HG02970 (cell line): ENCODE measurements at regions not wholly inside any gene's neighbourhood (a gene's known extent, or its start where the extent isn't known, plus 50 kb on each side); places are given as distances from the start of the nearest gene placed in this dataset.

Experiments
- ATAC-seq: cut with Tn5 transposase; IDR thresholded peaks from one replicate; pipeline ENCODE4 v1.9.1; 2021; ENCODE audit warnings: mild to moderate bottlenecking, moderate library complexity, moderate number of reproducible peaks; ENCODE audit not compliant: unreplicated experiment, low FRiP score

DNA sequence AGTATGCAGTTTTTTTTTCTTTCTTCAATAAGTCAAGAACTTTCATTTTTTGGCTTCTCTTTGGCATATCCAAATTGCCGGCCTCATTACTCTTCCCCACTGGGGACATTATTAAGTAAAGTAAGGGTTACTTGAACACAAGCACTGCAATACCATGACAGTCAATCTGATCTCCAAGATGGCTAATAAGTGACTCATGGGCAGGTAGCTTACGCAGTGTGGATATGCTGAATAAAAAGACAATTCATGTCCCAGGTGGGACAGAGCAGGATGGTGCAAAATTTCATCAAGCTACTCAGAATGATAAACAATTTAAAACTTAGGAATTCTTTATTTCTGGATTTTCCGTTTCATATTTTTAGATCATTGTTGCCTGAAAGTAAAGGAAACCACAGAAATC is 671.8 kb downstream of the ACTL7B start:
- no peak for ATAC-seq

- ATAC-seq, result no peak
These were observed 672.8 kb downstream of the ACTL7B start for GRCh38 chr9:108182950-108183381.

DNA sequence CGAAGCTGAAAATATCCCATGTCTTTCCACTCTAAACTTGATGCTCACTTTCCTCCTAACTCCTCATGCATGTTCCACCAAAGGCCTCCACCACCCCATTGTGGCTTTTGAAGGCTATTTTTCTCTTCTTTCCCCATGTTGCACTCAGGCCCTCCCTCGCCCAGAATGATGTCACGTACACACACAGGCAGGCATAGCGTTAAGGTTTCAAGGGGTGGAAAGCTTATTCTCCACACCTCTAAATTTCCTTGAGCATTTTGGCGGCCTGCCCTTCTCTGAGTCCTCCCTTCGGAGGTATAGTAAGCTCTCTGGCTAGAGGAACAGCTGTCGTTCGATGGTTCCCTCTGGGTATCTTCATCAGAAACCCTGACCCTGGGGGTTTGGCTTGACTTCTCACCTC is 673.5 kb downstream of the ACTL7B start:
- no peak for ATAC-seq

DNA sequence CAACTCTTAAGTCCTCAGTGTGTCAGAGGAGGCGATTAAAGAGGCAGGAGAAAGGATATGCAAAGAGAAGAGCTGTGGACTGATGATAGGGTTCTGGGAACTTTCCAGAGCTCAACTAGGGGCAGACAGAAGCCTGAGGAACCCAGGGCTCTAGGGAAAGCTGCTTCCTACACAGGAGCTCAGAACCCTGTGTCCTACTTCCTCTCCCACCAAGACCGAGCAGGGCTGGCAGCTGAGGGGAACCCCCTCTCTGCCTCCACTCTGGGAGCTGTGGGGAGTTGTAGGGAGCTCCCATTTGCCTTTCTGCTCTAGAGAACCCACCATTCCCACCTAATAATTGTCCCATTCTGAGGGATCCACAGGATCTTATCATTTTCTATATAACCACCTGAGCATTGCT is 674.3 kb downstream of the ACTL7B start:
- no peak for ATAC-seq

DNA sequence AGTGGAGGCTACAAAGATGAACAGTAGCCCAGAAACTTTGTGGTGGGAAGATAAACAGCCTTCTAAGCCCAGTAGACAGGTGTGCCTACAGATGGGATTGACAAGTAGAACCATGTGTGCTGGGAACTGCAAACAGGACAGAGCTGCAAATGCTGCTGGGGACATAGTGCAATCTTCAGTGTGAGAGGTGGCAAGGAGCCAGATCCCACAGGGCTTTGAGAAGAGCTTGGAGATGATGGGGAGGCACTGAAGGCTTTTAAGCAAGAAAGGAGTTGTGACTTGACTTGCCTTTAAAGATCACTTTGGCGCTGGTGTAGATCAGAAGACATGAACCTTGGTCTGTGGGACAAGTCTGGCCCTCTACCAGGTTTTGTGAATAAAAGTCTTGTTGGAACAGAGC is 675.2 kb downstream of the ACTL7B start:
- no peak for ATAC-seq

GRCh38 chr9:108178318-108178717 is 677.5 kb downstream of the ACTL7B start:
- no peak for ATAC-seq

GRCh38 chr9:108168236-108168850 is 678.8 kb upstream of the KLF4 start:
- no peak for ATAC-seq

DNA sequence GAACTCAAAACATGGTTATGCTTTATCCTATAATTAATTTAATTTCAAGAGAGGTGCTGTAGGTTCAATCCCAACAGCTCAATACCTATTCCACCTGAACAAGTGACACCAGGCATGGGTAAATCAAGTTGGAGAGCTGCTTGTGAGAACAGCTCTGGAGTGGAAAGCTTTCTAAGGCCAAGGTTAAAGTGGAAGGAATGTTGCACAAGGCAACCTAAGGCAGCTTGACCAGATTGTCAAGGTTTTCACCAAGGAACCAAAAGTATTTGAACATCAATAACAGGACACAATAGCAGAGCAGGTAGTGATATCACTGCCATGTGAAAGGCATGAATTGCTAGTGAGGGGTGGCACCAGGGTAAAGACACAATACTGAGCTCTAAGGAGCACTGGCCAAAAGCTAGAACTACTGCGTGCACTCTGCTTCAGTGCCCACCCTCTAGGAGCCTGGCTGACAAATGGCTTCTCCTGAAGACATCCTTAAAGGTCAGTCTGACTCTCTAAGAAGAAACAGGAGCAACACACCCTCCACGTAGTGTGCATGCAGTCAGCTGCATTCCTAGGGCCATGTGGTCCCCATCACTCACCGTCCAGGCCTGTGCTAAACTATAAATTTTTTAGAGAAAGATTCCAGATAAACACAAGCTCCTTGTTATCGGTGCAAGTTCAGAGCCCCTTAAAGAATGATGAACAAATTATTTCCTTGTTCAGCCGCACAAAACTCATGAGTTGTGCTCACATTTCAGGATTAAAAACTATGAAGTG is 677.7 kb upstream of the KLF4 start:
- ATAC-seq, result no peak

DNA sequence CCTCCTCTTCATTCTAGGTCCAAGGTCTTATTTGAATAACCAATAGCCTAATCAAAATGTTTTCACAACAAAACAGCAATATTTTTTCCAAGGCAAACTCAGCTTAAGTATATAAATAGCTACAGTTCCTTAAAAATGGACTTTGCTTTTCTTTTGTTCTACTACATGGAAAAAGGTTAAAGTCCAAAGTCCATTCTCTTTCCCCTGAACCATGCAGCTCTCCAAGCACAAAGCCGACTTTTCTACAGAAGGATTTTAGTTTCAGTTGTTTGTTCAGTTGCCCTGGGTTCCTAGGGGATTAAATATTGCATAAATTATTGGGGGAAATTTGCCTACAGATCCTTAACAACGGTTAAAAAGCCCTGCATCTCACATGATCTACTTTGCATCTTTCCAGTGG is 677.0 kb upstream of the KLF4 start:
- no peak for ATAC-seq

GRCh38 chr9:108163321-108164005 is 673.9 kb upstream of the KLF4 start:
- no peak for ATAC-seq

GRCh38 chr9:108162664-108163063 is 673.1 kb upstream of the KLF4 start:
- no peak for ATAC-seq

DNA sequence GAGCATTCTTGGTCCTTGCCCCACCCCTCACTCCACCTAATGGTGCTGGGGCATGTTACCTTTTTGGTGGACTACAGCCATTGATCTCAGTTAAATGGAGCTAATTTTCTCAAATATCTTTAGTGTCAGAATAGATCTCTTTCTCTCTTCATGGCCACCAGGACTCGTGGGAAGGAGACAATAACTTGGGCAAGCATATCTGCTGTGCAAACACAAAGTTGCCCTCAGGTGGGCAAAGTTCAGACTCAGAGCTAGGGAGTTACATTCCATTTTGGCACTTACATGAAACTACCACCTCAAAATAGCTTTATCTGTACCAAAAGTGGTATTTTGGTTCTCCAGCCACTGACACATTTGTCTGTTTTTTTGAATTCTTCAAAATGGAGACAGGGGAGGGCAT is 671.9 kb upstream of the KLF4 start:
- ATAC-seq, result no peak

DNA sequence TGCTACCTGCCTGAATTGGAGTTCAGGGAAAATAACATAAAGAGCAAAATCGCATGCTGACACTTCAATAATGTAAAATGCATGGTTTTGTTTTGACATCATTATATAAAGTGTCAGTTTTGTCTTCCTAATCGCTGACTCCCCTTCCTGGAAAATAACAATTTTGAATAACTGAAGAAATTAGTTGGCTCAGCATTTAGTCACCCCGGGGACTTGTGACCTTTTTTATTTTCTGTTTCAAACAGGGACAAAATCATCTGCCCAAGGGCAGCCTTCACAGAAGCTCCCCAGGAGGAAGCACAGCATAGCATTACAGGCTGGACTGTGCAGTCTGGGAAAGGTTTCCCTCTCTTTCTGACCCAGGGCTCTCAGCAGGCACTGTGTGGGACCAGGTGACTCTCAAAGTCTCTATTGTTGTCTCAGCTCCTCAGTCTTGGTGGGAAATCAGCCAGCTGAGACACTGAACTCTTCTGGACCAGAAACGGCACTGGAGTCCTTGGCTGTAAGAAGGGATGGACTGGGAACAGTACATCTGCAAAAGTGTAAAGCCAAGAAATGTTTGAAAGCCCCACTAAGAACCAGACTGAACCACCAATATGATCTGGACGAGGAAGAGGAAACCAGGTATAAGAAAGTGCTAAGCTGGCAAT is 671.3 kb upstream of the KLF4 start:
- no peak for ATAC-seq

- no peak for ATAC-seq
These were observed 670.5 kb upstream of the KLF4 start for GRCh38 chr9:108160039-108160438.

DNA sequence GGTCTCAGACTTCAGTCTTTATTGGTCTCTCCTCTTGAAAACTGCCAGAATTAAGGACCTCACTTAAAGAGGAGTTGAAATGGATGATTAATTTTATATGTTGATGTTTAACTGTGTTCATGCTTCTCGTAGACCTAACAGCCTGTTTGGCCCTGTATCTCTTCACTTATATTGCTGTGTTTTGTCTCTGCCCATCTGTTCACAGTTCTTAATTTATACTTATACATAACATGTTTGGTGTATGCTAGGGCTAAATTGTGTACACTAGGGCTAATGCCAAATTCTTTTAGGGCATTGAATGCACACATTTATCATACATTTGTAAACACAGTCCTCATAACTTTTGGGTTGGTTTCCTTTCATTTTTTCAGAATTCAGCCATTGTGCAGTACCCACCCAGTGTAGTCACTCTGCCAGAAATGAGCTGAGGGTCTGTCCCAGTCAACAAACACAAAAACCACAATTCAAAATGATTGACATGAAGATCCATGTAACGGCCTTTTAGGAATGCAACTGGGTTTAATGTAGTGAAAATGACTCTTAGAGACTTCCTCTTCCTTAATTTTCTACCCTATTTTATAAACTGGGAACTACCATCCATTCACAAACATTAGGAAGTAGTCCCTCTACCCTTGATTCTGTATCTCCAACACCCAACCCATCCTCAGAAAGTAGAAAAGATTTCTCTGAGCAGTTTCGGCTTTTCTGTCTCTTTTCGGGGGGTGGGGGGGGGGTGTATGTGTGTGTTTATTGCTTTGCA is 668.8 kb upstream of the KLF4 start:
- ATAC-seq, result no peak

DNA sequence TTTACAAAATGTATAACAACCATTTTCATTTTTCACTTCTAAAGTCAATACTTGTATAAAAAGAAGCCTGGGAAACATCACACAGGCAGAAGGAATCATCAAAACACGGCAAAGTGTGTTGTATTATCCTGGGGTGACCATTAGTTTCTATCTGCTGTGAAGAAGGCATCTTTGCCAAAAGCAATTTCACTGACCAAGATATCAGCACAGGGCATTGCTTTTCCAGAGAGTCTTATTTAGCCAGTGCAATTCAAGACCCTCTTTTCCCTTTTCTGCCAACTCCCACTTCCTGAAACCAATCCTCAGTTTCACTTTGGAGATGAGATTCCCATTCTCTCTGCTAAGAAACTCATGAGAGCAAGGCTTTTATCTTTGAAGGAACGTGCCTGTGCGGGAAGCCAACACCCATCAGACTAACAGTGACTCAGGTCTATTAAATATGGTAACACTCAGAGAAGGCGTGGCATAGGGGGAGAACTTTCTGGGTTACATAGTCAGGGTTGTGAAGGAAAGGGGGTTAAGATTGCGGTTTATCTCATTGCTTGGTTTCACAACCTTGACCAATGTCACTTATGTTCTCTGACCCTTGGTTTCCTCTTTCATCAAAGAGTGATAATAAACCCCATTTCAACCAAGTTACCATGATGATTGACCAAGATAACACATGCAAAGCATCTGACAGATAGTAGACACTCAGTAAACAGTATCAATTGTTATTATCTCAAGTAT is 666.9 kb upstream of the KLF4 start:
- no peak for ATAC-seq

- ATAC-seq, result no peak
These were observed 663.8 kb upstream of the KLF4 start for GRCh38 chr9:108153416-108153815.

DNA sequence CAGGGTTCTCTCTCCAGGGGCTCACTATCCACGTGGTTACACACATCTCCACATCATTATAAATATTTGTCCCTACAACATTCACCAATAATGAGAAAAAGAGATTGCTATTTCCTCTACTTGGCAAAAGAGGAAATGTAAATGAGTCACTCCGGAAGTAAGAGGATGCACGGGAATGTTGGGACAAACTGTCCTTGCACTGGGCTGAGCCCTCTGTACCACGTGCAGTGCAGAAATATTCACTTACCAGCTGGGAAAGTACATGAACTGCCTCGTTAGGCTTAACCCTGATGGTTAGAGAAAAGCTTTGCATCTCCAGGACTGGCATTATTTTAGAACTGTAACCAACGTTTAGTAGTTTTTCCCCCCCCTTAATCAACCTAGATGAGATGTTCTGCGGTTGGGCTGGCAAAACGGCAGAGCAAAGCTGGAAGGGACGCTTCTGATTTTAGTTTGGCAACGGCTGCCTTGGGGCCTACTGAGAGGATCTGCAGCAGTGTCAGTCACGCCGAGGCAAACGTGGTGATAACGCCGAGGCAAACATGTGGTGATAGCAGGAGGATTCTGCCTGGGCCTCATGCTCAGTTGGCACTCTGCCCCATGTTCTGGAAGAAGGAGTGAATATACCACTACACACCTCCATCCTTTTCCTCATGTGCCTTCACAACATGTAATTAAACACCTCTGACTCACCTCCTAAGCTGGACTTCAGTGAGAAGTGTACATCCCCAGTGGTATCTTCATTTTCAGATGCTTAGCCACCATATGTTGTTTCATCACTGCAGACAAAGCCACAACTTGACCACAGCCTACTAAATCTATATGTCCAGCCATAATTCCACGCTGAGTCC is 661.4 kb upstream of the KLF4 start:
- ATAC-seq, result no peak

DNA sequence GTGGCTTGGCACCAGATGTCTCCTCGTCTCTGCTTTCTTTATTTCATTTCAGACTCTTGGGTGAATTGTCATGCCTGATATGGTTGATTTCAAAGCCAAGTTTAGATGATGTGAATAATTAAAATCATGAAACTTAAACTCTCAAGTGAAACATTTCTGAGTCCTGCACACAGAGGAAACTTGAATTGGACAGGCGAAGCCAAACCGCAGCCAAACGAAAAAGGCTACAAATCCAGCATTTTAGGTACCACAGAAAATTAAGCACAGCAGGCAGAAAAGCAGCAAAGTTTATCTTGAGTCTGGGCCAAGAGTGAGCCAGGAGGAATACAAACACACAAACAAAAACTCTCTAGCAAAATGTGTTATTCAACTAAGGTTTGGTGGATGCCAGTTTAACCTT is 659.8 kb upstream of the KLF4 start:
- ATAC-seq, result no peak
